PFSK-1 (cell line): ENCODE measurements at regions not wholly inside any gene's neighbourhood (a gene's known extent, or its start where the extent isn't known, plus 50 kb on each side); places are given as distances from the start of the nearest gene placed in this dataset.

Experiments used
- FOXP2 ChIP-seq: optimal IDR thresholded peaks from 2 replicates; pipeline ENCODE3; 2011; ENCODE audit warnings: borderline replicate concordance, control low read depth, inconsistent platforms; ENCODE audit not compliant: insufficient read depth; ENCODE audit errors: extremely low read length, extremely low read depth
- POLR2AphosphoS5 ChIP-seq: IDR thresholded peaks from 2 replicates; pipeline ENCODE4 v1.6.1; 2012; ENCODE audit warnings: low read depth, mild to moderate bottlenecking, control low read depth, low read length, moderate library complexity
- REST ChIP-seq, 2 experiments: IDR thresholded peaks; 2 replicates each; pipeline versions ENCODE4 v1.6.1 to v1.8.0; 2011 to 2012; ENCODE audit warnings: low read depth in 2 of 2, low read length in 2 of 2, control low read depth in 1 of 2, inconsistent platforms in 1 of 2, mild to moderate bottlenecking in 1 of 2, moderate library complexity in 1 of 2; ENCODE audit not compliant: insufficient read depth in 1 of 2
- SIN3A ChIP-seq: IDR thresholded peaks from 2 replicates; pipeline ENCODE4 v1.6.1; 2012; ENCODE audit warnings: mild to moderate bottlenecking, low read length, moderate library complexity, borderline replicate concordance; ENCODE audit not compliant: insufficient read depth
- TAF1 ChIP-seq: IDR thresholded peaks from 2 replicates; pipeline ENCODE4 v1.6.1; 2012; ENCODE audit warnings: low read length, control low read depth, borderline replicate concordance; ENCODE audit not compliant: insufficient read depth

GRCh38 chr5:86806206-86806605, 188.5 kb downstream of the COX7C start:
- TF ChIP-seq FOXP2, result no peak
- no peak for TF ChIP-seq TAF1
- TF ChIP-seq POLR2AphosphoS5, result no peak
- no peak for TF ChIP-seq REST (IDR thresholded peaks at IDR 0.05; ENCODE audit: insufficient read depth in 1 of 2, low read depth in 2 of 2, low read length in 2 of 2)
- TF ChIP-seq SIN3A, result no peak

- TF ChIP-seq REST (IDR thresholded peaks at IDR 0.05; ENCODE audit: insufficient read depth in 1 of 2, low read depth in 2 of 2, low read length in 2 of 2) (no peak), POLR2AphosphoS5 (no peak), FOXP2 (no peak), SIN3A (no peak), TAF1 (no peak)
These were observed 189.6 kb downstream of the COX7C start for GRCh38 chr5:86807046-86808031.

GRCh38 chr5:86814315-86814714, 196.6 kb downstream of the COX7C start:
- no peak for TF ChIP-seq SIN3A
- no peak for TF ChIP-seq REST (IDR thresholded peaks at IDR 0.05; ENCODE audit: insufficient read depth in 1 of 2, low read depth in 2 of 2, low read length in 2 of 2)
- TF ChIP-seq TAF1, result no peak
- TF ChIP-seq POLR2AphosphoS5, result no peak
- no peak for TF ChIP-seq FOXP2

GRCh38 chr5:86814907-86815306, 197.2 kb downstream of the COX7C start:
- TF ChIP-seq POLR2AphosphoS5, result no peak
- TF ChIP-seq REST (IDR thresholded peaks at IDR 0.05; ENCODE audit: insufficient read depth in 1 of 2, low read depth in 2 of 2, low read length in 2 of 2), result no peak
- TF ChIP-seq SIN3A, result no peak
- TF ChIP-seq TAF1, result no peak
- no peak for TF ChIP-seq FOXP2
